ENCODE measurements at regions not wholly inside any gene's neighbourhood (a gene's known extent, or its start where the extent isn't known, plus 50 kb on each side); places are given as distances from the start of the nearest gene placed in this dataset.
"Not testable (repeated sequence)": the region's sequence is repeated elsewhere in the genome, so short reads cannot be mapped to it uniquely, and the experiment has no call there.

DNA sequence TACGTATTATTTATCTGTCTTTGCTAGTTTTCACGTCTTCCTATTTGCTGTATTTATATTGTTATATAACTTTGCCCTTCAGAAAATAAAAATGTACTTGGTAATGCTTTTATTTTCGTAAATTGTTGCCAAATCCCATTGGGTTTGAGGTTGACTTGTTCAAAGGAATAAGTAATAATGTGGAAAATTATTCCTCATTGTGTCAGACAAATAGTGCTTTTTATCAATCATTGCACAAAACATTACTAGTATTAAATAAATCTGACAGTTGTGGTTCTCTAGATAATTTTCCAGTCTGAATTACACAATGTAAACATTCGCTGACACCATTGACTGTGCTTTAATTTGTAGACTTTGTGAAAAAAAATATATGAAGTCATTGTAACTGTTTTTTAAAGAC lies 798.3 kb upstream of the TMEFF2 start:
- H3K9me3 Mint-ChIP-seq = peaks cover 5% of the 10 kb centered on the region

DNA sequence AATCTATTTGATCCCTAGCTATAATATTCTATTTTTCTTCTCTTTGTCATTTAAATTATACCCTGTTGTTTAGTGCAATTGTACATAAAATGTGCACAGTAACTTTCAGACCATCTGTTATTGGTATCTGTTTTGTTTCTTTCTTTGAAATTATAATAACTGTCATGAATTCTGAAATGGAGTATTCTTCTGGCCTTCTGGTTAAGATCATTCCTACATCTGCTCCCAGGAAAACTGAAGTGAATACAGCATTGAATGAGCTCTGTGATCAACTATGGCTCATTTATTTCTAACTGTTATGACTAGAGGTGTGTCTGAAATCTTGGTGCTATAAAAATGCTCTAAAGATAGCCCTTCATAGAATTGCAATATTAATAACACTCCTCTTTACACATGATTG lies 788.4 kb upstream of the TMEFF2 start:
- H3K27ac Mint-ChIP-seq = no peak overlapping the region
- H3K36me3 Mint-ChIP-seq = no peaks in the 10 kb centered on the region
- H3K4me1 Mint-ChIP-seq = no peaks in the 10 kb centered on the region
- DNase-seq (ENCODE audit: low spot score in 2 of 2) = no peak
- peaks cover 2% of the 10 kb centered on the region for H3K9me3 Mint-ChIP-seq
- no peak overlapping the region for H3K4me3 Mint-ChIP-seq
- ATAC-seq = no peak

More for the DNA sequence above, 798.3 kb upstream of the TMEFF2 start:
- Mint-ChIP-seq H3K27ac (no peak overlapping the region), H3K4me3 (no peak overlapping the region), H3K36me3 (no peaks in the 10 kb centered on the region), H3K4me1 (no peaks in the 10 kb centered on the region)
- ATAC-seq (no peak), DNase-seq (ENCODE audit: low spot score in 2 of 2) (no peak)

DNA sequence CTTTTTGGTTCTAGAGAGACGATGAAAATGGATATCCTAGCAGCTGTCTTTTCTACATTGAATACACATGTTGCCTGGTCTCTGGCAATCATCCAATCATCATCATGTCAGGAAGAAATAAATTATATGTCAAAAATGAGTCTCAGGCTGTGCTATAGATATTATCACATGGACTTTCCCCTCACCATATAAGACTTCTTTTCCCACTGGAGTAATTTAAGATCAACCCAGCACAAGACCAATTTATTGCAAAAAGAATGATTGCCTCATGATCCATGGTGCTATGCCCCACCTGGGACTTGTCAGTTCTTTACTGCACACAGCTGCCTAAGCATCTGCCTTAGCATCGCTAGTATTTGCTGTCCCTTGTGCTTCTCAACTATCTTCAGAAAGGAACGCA lies 783.7 kb upstream of the TMEFF2 start:
- Mint-ChIP-seq H3K9me3 (peaks cover 8% of the 10 kb centered on the region), H3K36me3 (no peaks in the 10 kb centered on the region), H3K4me3 (no peak overlapping the region), H3K27ac (no peak overlapping the region), H3K4me1 (no peaks in the 10 kb centered on the region)
- ATAC-seq (no peak), DNase-seq (ENCODE audit: low spot score in 2 of 2) (no peak)

DNA sequence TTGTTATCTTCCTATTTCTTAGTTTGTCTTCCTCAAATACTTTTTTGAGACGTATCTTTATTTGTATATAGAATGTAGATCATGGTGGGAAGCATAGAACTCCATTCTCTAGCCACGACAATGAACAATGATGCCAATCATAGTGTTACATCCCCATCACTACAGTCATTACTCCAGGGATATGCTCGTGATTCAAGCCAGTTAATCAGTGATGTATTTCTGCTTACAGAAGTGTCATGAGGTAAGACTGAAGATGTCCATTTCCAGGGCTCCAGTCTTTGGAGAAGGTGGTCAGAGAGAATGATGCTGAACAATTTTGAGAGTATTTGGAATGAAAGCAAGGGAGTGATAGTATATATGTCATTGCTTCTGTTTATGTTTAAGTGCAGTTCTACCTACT lies 777.2 kb upstream of the TMEFF2 start:
- Mint-ChIP-seq H3K4me3 (no peak overlapping the region), H3K4me1 (no peaks in the 10 kb centered on the region), H3K9me3 (peaks cover 6% of the 10 kb centered on the region), H3K36me3 (no peaks in the 10 kb centered on the region), H3K27ac (no peak overlapping the region)
- ATAC-seq (no peak), DNase-seq (ENCODE audit: low spot score in 2 of 2) (no peak)

DNA sequence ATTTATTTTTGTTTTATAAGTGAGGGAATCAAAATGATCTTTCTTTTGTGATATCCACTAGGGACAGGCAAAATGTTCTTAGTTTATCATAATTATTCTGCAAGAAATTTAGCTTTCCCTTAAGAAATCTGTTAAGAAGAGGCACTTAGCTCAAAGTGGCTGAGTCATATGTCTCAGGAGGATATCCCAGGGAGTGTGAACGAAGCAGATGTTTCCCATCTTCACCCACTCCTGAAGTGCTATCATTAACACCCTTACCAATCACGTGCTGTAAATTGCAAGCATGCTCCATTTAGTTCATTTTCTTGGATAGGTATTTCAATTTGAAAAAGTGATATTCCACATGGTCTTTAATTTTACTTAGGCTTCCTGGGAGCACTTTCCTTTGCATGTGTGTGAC lies 774.3 kb upstream of the TMEFF2 start:
- H3K4me3 Mint-ChIP-seq = no peak overlapping the region
- ATAC-seq = no peak
- no peaks in the 10 kb centered on the region for H3K36me3 Mint-ChIP-seq
- no peak for DNase-seq (ENCODE audit: low spot score in 2 of 2)
- H3K27ac Mint-ChIP-seq = no peak overlapping the region
- H3K4me1 Mint-ChIP-seq = no peaks in the 10 kb centered on the region
- peaks cover 3% of the 10 kb centered on the region for H3K9me3 Mint-ChIP-seq

DNA sequence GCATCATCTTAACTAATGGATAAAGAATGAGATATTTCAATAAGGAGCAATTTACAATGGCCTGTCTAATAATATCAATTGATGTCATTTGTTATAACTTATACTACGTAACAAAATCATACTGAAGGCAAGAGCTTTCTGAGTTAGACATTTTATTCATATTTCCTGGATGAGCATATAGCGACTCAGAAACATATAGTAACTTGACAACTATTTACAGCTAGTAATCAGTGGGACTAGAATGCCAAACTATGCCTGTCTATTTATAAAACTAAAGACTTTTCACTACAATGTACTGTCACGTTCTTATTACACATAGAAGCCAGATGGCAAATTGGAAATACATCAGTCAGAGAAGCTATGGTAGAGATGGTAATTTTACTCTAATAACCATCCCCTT lies 766.2 kb upstream of the TMEFF2 start:
- no peak overlapping the region for H3K27ac Mint-ChIP-seq
- H3K36me3 Mint-ChIP-seq = no peaks in the 10 kb centered on the region
- H3K9me3 Mint-ChIP-seq = peaks cover 8% of the 10 kb centered on the region
- DNase-seq (ENCODE audit: low spot score in 2 of 2) (no peak), ATAC-seq (no peak)
- no peak overlapping the region for H3K4me3 Mint-ChIP-seq
- H3K4me1 Mint-ChIP-seq = no peaks in the 10 kb centered on the region

DNA sequence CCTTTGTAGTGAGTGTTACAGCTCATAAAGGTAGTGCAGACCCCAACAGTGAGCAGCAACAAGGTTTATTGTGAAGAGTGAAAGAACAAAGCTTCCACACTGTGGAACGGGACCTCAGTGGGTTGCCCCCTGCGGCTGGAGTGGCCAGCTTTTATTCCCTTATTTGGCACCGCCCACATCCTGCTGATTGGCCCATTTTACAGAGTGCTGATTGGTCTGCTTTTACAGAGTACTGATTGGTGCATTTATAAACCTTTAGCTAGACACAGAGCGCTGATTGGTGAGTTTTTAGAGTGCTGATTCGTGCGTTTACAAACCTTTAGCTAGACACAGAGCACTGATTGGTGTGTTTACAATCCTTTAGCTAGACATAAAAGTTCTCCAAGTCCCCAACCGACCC lies 763.9 kb upstream of the TMEFF2 start:
- not testable (repeated sequence) for H3K36me3 Mint-ChIP-seq; H3K4me3 Mint-ChIP-seq; H3K4me1 Mint-ChIP-seq; DNase-seq (ENCODE audit: low spot score in 2 of 2); H3K27ac Mint-ChIP-seq; ATAC-seq
- H3K9me3 Mint-ChIP-seq = peaks cover 11% of the 10 kb centered on the region

DNA sequence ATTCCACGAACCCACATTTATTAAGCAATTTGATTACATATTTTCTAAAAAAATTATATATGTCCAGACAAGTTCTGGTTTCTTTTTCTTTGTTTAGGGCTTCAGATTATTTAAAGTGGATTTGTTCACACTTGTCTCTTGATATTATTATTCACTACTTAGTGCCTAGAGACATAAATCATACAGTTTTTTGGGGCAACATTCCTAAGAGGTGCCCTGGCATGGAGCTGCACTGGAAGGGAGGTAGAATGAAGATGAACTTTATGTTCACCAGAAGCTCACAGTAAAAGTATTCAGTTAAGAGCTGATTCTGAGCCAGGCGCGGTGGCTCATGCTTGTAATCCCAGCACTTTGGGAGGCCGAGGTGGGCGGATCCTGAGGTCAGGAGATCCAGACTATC lies 762.7 kb upstream of the TMEFF2 start:
- Mint-ChIP-seq H3K27ac (no peak overlapping the region), H3K9me3 (peaks cover 11% of the 10 kb centered on the region), H3K4me1 (no peaks in the 10 kb centered on the region), H3K4me3 (no peak overlapping the region), H3K36me3 (no peaks in the 10 kb centered on the region)
- ATAC-seq = no peak
- no peak for DNase-seq (ENCODE audit: low spot score in 2 of 2)

DNA sequence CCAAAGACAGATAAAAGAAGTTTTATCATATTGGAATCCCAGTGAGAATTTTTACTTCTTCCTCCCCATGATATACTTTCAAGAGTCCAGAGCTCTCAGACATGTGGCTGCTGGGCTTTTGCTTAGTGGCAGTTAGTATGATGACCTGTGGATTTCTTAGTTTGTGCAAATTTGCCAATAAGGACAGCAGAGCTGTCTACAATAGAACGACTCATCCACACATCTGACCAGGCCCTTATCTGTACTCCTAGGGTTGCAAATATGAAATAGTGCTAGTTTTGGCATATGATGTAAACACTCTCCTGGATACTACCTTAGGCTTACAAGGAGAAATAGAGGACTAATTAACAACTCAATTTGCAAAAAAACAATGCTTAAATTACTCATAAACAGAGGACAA lies 758.4 kb upstream of the TMEFF2 start:
- DNase-seq (ENCODE audit: low spot score in 2 of 2) (no peak), ATAC-seq (no peak)
- Mint-ChIP-seq H3K4me3 (no peak overlapping the region), H3K27ac (no peak overlapping the region), H3K4me1 (no peaks in the 10 kb centered on the region), H3K9me3 (peaks cover 6% of the 10 kb centered on the region), H3K36me3 (no peaks in the 10 kb centered on the region)

DNA sequence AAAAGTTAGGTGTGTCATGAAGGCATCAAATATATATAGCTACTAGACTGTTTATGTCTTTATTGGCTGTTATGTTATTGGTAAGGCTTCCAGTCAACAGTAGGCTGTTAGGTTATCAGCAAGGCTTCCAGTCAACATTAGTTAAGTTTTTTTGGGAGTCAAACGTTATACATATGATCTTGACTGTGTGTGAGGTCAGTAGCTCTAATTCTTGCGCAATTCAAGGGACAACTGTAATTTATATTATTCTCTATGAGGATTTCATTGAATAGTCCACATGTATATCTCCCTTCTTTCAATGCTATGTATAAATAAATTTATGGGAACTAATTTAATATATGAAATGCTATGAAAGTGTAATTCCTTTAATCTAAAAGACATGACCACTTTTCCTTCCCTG lies 757.5 kb upstream of the TMEFF2 start:
- DNase-seq (ENCODE audit: low spot score in 2 of 2) = no peak
- ATAC-seq = no peak
- Mint-ChIP-seq H3K9me3 (peaks cover 3% of the 10 kb centered on the region), H3K4me1 (no peaks in the 10 kb centered on the region), H3K36me3 (no peaks in the 10 kb centered on the region), H3K4me3 (no peak overlapping the region), H3K27ac (no peak overlapping the region)

DNA sequence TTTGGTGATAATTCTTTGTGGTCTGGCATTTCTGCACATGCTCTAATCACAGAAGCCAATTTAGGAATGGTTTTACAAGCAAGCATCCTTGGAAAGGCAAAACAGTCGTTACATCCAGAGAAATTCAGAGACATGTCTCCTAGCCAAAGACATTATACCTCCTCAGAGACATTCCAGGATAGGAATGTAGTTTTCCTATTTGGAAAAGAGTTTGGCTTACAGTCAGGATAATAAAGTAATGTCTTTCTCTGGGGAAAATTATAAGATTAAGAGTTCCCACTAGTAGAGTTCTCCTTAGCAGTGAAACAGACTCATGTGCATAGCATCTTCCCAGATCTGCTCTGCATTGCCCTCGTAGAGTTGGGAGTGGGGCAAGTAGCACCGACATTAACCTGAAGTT lies 753.6 kb upstream of the TMEFF2 start:
- DNase-seq (ENCODE audit: low spot score in 2 of 2) (no peak), ATAC-seq (no peak)
- Mint-ChIP-seq H3K36me3 (no peaks in the 10 kb centered on the region), H3K27ac (no peak overlapping the region), H3K9me3 (peaks cover 3% of the 10 kb centered on the region), H3K4me1 (no peaks in the 10 kb centered on the region), H3K4me3 (no peak overlapping the region)

DNA sequence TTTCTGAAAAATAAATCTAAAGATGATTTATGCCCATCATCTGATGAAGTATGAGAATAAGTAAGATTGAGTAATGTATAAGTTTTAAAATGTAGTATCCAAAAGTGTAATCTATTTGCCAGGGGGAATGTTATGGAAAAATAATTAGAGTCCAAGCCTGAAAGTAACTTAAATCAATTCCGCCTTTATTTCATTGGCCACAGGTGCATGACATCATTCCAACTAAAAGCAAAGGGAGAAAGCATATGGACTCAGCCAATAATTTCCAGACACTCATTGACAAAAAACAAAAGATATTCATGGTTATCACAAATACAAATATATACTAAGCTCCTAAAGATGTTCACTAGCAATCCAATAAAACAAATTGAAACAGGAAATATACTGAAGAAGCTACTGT lies 752.6 kb upstream of the TMEFF2 start:
- Mint-ChIP-seq H3K27ac (no peak overlapping the region), H3K4me3 (no peak overlapping the region), H3K4me1 (no peaks in the 10 kb centered on the region), H3K36me3 (no peaks in the 10 kb centered on the region), H3K9me3 (peaks cover 3% of the 10 kb centered on the region)
- ATAC-seq (no peak), DNase-seq (ENCODE audit: low spot score in 2 of 2) (no peak)

DNA sequence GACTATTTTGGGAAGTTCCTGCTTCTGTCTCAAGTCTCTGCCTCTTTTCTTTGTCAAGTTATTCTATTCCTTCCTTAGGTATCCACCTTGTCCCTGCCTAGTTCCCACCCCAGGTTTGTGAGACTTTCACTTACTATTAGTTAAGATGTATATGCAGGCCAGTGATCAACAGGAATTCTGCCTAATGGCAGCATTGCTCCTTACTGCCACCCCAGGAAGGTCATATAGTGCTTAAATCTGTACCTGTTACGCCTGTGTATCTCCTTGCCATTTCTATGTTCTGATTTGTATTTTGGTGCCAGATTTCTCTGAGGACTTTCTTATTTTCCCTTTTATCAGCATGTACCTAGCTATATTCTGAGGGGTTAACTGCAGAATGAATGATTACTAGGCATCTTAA lies 746.0 kb upstream of the TMEFF2 start:
- ATAC-seq = no peak
- H3K9me3 Mint-ChIP-seq = peaks cover 13% of the 10 kb centered on the region
- no peaks in the 10 kb centered on the region for H3K36me3 Mint-ChIP-seq

DNA sequence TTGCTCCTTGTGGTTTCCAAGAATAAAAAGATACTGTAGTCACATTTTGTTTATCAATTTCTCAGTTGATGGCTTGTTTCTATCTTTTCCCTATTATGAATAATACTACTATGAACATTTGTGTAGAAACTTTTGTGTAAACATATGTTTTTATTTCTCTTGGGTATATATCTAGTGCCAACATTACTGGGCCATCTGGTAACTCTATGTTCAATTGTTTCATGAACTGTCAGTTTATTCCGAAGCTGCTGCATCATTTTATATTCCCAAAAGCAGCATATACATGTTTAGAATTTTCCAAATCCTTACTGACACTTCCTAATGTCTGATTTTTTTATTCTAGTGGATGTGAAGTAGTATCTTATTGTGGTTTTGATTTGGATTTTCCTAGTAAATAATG lies 737.6 kb upstream of the TMEFF2 start:
- H3K27ac Mint-ChIP-seq = no peak overlapping the region
- DNase-seq (ENCODE audit: low spot score in 2 of 2) = no peak
- H3K4me1 Mint-ChIP-seq = no peaks in the 10 kb centered on the region
- no peak overlapping the region for H3K4me3 Mint-ChIP-seq
- no peaks in the 10 kb centered on the region for H3K36me3 Mint-ChIP-seq
- peaks cover 21% of the 10 kb centered on the region for H3K9me3 Mint-ChIP-seq
- no peak for ATAC-seq

More for the DNA sequence above, 746.0 kb upstream of the TMEFF2 start:
- no peak overlapping the region for H3K27ac Mint-ChIP-seq
- no peak overlapping the region for H3K4me3 Mint-ChIP-seq
- DNase-seq (ENCODE audit: low spot score in 2 of 2) = no peak
- H3K4me1 Mint-ChIP-seq = no peaks in the 10 kb centered on the region

DNA sequence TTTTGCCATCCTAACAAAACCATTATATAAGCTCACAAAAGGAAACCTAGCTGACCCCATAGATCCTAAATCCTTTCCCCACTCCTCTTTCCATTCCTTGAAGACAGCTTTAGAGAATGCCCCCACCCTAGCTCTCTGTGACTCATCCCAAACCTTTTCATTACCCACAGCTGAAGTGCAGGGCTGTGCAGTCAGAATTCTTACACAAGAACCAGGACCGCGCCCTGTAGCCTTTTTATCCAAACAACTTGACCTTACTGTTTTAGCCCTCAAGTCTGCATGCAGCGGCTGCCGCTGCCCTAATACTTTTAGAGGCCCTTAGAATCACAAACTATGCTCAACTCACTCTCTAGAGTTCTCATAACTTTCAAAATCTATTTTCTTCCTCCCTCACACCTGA lies 726.9 kb upstream of the TMEFF2 start:
- H3K4me1 Mint-ChIP-seq; H3K36me3 Mint-ChIP-seq; ATAC-seq; H3K27ac Mint-ChIP-seq; H3K4me3 Mint-ChIP-seq; DNase-seq (ENCODE audit: low spot score in 2 of 2): not testable (repeated sequence)
- peaks cover 13% of the 10 kb centered on the region for H3K9me3 Mint-ChIP-seq

DNA sequence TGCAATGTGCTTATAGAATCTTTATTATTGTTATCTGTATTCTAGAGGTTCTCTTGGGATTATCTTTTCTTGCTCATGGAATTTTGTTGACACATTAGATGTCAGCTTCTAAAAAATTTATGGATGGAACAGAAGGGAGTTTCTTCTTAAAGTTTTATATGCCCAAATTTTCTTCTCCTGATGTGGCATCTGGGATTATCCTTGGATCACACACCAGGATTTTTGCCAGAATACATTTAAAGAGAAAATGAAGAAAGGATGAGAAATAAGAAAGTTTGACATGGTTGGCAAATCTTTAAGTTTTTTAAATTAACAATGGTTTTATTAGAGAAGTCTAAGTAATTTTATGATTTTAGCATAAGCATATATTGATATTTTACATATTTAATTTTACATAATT lies 706.7 kb upstream of the TMEFF2 start:
- H3K27ac Mint-ChIP-seq = no peak overlapping the region
- no peak for DNase-seq (ENCODE audit: low spot score in 2 of 2)
- no peak for ATAC-seq
- no peak overlapping the region for H3K4me3 Mint-ChIP-seq
- no peaks in the 10 kb centered on the region for H3K9me3 Mint-ChIP-seq
- no peaks in the 10 kb centered on the region for H3K36me3 Mint-ChIP-seq
- no peaks in the 10 kb centered on the region for H3K4me1 Mint-ChIP-seq

DNA sequence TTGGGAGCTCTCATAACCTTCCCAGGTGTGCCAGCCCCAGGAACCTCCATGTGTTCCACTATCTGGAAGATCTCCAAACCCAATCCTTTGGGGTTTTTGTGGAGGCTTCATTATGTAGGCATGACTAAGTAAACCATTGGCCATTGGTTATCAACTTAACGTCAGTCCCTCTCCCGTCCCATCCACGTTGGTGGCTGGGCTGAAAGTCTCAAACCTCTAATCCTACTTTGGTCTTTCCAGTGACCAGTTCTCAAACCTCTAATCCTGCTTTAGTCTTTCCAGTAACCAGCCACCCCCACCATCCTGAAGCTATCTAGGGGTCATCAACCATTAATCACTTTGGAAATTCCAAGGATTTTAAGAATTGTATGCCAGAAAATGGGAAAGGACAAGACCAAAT lies 704.7 kb upstream of the TMEFF2 start:
- Mint-ChIP-seq H3K27ac (no peak overlapping the region), H3K4me1 (no peaks in the 10 kb centered on the region), H3K9me3 (no peaks in the 10 kb centered on the region), H3K36me3 (no peaks in the 10 kb centered on the region), H3K4me3 (no peak overlapping the region)
- ATAC-seq (no peak), DNase-seq (ENCODE audit: low spot score in 2 of 2) (no peak)
